ENCODE measurements at regions not wholly inside any gene's neighbourhood (a gene's known extent, or its start where the extent isn't known, plus 50 kb on each side); places are given as distances from the start of the nearest gene placed in this dataset.
"Not testable (repeated sequence)": the region's sequence is repeated elsewhere in the genome, so short reads cannot be mapped to it uniquely, and the experiment has no call there.

DNA sequence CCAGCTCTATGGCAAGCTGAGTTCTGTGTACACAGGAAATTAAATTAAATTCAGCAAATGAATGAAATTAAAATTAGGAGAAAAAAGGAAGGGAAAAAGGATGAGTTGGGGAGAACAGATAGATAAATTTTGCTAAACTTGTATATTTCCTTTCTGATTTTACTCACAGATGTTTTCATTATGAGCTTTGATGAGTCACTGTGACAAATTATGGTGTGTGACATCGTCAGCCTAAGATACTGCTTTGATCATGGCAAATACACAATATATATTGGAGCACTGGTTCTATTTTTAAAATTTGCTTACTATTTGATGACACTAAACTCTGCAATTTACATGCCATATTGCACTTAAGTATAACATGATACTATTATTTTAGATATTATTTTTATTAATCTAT lies 464.6 kb upstream of the SPHKAP start:
- FAIRE-seq: no peak

DNA sequence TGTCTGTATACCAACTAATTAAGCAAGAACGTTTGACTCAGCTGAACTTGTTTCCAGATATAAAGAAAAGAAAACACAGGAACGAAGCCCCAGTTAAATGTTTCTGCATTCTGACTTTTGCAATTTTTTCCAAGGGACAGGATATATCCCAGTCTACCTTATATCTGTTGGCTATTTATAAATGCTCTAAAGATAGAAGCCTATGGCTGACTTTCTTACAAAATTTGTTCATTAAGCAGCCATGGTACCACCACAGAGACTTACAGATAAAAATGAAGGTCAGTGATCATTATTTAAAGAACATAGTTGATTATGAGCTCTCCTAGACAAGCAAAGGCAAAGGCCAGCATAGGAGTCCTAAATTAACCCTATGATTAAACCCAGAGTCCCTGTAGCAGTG lies 462.7 kb upstream of the SPHKAP start:
- no peak for FAIRE-seq

- FAIRE-seq: no peak
These were observed 461.4 kb upstream of the SPHKAP start for GRCh38 chr2:228642861-228643260.

DNA sequence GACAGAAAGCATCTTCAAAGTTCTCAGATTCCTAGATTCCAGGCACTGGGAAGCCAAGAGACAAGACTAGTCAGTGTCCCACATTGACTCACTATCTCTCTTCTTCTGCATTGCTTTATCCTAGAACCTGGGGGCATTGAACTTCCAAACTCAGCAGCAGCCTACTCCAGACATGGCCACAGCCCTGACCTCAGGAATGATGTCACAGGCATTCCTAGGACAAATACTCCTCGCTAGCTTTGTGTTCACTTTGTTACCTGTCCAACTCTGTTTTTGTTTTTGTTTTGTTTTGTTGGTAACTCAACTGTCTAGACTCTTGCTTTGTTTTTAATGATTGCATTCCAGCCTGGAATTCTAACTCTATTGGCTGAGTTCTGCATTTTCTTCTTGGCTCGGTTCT lies 449.3 kb upstream of the SPHKAP start:
- FAIRE-seq: no peak

GRCh38 chr2:228629251-228629650 lies 447.8 kb upstream of the SPHKAP start:
- no peak for FAIRE-seq

- no peak for FAIRE-seq
These were observed 447.2 kb upstream of the SPHKAP start for GRCh38 chr2:228628682-228629081.

GRCh38 chr2:228627510-228627909 lies 446.0 kb upstream of the SPHKAP start:
- FAIRE-seq: no peak

GRCh38 chr2:228625481-228625880 lies 444.0 kb upstream of the SPHKAP start:
- no peak for FAIRE-seq

DNA sequence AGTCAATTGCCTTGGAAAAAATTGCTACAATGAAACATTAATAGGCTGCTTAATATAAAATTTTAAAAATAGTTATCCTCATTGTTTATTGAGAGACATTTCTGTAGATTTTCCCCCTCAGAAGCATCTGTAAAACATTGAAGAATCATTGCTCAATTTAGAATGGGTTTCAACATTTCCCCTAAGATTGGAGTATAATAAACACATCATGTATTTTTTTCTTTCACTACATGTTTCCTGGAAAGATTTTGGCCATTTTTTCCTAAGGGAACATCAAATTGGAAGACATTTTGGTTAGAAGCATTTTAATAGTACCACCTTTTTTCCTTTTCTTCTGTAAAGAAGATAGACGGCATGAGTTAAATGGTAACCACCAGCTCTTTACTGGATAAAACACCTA lies 443.2 kb upstream of the SPHKAP start:
- FAIRE-seq: no peak

GRCh38 chr2:228615496-228615895 lies 434.0 kb upstream of the SPHKAP start:
- no peak for FAIRE-seq

DNA sequence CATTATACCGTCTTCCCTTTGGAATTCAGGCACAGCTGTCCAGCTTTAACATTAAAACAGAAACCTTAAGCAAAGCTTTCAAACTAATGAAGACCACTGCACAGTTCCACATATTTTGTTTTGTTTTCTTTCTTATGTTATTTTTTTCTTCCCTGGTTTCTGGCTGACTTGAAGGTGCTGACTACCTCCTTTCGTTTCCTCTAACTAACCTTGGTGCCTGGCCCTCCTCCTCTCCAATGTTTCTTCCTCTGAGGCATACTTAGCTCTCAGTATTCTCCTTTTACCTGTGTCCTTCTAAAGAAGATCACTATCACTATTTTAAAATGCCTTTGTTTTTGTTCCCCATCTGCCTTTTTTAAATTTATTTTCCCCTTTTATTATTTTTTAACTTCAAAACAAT lies 433.3 kb upstream of the SPHKAP start:
- FAIRE-seq: no peak

- FAIRE-seq: no peak
These were observed 431.8 kb upstream of the SPHKAP start for GRCh38 chr2:228613133-228613850.

DNA sequence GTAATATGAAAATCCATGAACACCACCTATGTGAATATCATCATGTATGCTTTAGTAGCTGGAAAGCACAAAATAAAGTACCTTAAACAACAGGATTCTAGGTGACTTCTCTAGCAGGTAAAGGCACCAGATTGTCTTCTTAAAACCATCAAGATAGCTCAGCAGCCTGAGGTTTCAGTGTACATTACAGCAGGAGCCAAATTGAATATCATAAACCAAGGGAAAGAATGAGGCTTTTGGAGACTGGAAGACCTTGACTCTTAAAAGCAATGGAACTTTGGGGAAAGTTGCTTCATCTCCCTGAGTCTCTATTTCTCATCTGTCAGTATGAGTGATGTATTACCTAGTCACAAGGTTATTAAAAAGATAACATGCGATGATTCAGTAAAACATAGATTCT lies 429.7 kb upstream of the SPHKAP start:
- FAIRE-seq: no peak

GRCh38 chr2:228602288-228602687 lies 420.8 kb upstream of the SPHKAP start:
- no peak for FAIRE-seq

GRCh38 chr2:228600265-228600664 lies 418.8 kb upstream of the SPHKAP start:
- FAIRE-seq: no peak

- no peak for FAIRE-seq
These were observed 418.3 kb upstream of the SPHKAP start for GRCh38 chr2:228599781-228600180.

- FAIRE-seq: no peak
These were observed 417.8 kb upstream of the SPHKAP start for GRCh38 chr2:228599297-228599696.

- FAIRE-seq: no peak
These were observed 415.5 kb upstream of the SPHKAP start for GRCh38 chr2:228597032-228597431.

GRCh38 chr2:228594012-228594411 lies 412.5 kb upstream of the SPHKAP start:
- FAIRE-seq: no peak

DNA sequence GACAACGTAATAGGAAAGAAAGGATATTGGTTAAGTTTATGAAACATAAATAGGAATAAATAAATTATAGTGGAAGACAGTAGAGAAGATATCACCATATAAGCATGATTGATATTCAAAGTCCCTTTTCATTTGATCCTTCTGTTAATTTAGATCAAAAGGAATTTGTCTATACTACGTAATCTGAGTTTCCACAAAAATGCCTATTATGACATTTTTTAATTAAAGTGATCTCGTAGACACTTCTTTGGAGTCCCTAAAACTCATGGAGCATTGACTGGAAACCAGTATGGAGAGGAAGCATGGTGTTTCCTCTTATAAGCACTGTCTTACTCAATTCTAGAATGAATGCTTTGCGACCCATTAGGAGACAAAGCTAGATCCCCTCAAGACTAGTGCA lies 411.4 kb upstream of the SPHKAP start:
- no peak for FAIRE-seq

DNA sequence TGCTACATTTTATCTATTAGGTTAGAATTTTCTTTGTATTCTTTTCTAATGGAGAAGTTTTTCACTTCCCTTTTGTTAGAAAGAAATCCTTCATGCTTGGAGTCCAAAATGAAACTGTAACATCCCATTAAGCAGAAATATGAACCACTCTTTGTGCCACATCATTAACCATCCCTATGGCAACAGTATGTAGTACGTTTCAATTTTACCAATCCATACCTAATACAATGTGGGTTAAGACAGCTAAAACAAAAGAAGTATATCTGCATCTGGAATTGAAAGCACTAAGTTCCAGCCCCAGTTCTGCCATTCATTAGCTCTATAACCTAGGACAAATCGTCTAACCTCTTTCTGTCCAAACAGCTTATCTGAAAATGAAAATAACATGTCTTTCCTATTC lies 409.2 kb upstream of the SPHKAP start:
- no peak for FAIRE-seq

DNA sequence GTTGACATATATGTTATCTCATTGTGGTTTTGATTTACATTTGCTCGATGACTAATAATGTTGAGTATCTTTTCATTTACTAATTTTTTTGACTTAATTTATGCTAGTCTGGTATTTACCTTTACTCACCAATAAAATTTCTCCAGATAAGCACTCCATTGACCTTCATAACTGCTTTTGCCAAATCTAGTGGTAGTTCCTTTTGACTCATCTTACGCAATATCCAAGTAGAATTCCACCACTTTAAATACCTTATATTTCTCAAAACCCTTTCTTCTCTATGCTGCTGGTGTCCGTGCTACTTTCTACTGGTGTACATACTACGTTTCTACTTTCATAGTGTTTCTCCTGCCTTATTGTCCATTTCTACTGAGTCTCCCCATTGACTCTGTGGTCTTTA lies 407.6 kb upstream of the SPHKAP start:
- no peak for FAIRE-seq

GRCh38 chr2:228581731-228582130 lies 400.2 kb upstream of the SPHKAP start:
- FAIRE-seq: no peak

DNA sequence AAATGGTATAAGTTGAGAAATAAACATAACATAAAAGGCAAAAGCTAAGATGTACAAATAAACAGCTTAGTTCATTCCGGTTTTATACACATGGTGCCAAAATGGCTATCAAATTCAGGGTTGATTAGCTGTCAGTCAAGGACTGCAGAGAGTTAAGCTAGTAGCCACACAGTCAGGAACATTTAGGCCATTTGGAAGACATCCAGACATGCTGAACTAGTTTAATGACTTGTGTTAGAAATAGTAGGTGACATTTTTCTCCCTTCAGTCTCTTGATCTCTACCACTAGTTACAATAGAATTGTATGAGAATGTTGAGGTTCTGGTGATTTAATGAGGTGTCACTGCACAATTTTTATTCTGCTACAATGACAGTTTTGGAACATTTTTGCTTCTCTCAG lies 394.4 kb upstream of the SPHKAP start:
- FAIRE-seq: no peak

DNA sequence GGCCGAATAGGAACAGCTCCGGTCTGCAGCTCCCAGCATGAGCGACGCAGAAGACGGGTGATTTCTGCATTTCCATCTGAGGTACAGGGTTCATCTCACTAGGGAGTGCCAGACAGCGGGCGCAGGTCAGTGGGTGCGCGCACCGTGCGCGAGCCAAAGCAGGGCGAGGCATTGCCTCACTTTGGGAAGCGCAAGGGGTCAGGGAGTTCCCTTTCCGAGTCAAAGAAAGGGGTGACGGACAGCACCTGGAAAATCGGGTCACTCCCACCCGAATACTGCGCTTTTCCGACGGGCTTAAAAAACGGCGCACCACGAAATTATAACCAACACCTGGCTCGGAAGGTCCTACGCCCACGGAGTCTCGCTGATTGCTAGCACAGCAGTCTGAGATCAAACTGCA lies 386.8 kb upstream of the SPHKAP start:
- FAIRE-seq: not testable (repeated sequence)

GRCh38 chr2:228561816-228562215 lies 380.3 kb upstream of the SPHKAP start:
- FAIRE-seq: no peak

All from G401.6 (cell line).